A673 (cell line): ENCODE measurements at regions not wholly inside any gene's neighbourhood (a gene's known extent, or its start where the extent isn't known, plus 50 kb on each side); places are given as distances from the start of the nearest gene placed in this dataset.

Experiments
- BruUV-seq: library from RNA; stranded (reverse); fragments of 400-500 nt; replicated peaks from 2 replicates; lab custom pipeline; 2021; lab: Mats Ljungman, UMichigan
- CTCF ChIA-PET: fragments of 300-600 bp; sonication (Branson Sonifier 250); formaldehyde crosslinking; loops from one replicate; lab custom pipeline; 2022; ENCODE audit warnings: antibody characterized with exemption; lab: Charles Lee
- POLR2A ChIA-PET: fragments of 300-600 bp; sonication (Branson Sonifier 250); formaldehyde crosslinking; loops from one replicate; lab custom pipeline; 2022; ENCODE audit warnings: antibody characterized with exemption; ENCODE audit not compliant: low non-redundant PET; lab: Charles Lee
- DNase-seq: peaks from one replicate; pipeline ENCODE4 v3.0.0-alpha.2; 2015; ENCODE audit warnings: low spot score
- H3K27ac ChIP-seq: fragments of 200-600 bp; sonication (generic); 2 replicates; pipeline ENCODE4 v1.5.1; 2016; ENCODE audit warnings: mixed run types, low read depth, mild to moderate bottlenecking, mixed read lengths, antibody characterized with exemption, low read length; ENCODE audit not compliant: poor library complexity, severe bottlenecking
- H3K27me3 ChIP-seq: fragments of 200-600 bp; sonication (generic); replicated peaks from 2 replicates; pipeline ENCODE4 v1.6.1; 2017; ENCODE audit warnings: mixed run types, low read depth, mild to moderate bottlenecking, mixed read lengths, antibody characterized with exemption, low read length; ENCODE audit not compliant: insufficient read depth, poor library complexity
- H3K36me3 ChIP-seq: fragments of 200-600 bp; sonication (generic); 2 replicates; pipeline ENCODE4 v1.6.1; 2016; ENCODE audit warnings: mixed run types, mild to moderate bottlenecking, mixed read lengths, antibody characterized with exemption, low read length; ENCODE audit not compliant: insufficient read depth, poor library complexity, severe bottlenecking
- H3K4me1 ChIP-seq: fragments of 200-600 bp; sonication (generic); 2 replicates; pipeline ENCODE4 v1.6.1; 2017; ENCODE audit warnings: mixed run types, mild to moderate bottlenecking, mixed read lengths, antibody characterized with exemption, low read length; ENCODE audit not compliant: insufficient read depth, poor library complexity, severe bottlenecking
- H3K4me3 ChIP-seq: fragments of 200-600 bp; sonication (generic); 2 replicates; pipeline ENCODE4 v1.5.1; 2016; ENCODE audit warnings: low read depth, mixed run types, mild to moderate bottlenecking, mixed read lengths, low read length; ENCODE audit not compliant: poor library complexity, severe bottlenecking
- H3K9me3 ChIP-seq: fragments of 200-600 bp; sonication (generic); 2 replicates; pipeline ENCODE4 v1.6.1; 2016; ENCODE audit warnings: mixed run types, low read depth, mild to moderate bottlenecking, mixed read lengths, antibody characterized with exemption, low read length; ENCODE audit not compliant: poor library complexity, severe bottlenecking
- EZH2 ChIP-seq: fragments of 200-600 bp; sonication (generic); IDR thresholded peaks from 2 replicates; pipeline ENCODE4 v1.6.1; 2017; ENCODE audit warnings: borderline replicate concordance, low read depth, mild to moderate bottlenecking, mixed read lengths, antibody characterized with exemption, low read length; ENCODE audit not compliant: poor library complexity, severe bottlenecking
- intact Hi-C: fragments of 100-400 bp; cut with micrococcal nuclease; formaldehyde crosslinking; loops from one replicate; pipeline ENCODE4 v1.10.0; 2022; ENCODE audit not compliant: unreplicated experiment
- TF ChIP-seq, protein P1 (sequence below): fragments of 300-800, 200-600 bp; sonication (generic); conservative IDR thresholded peaks from 2 replicates; pipeline ENCODE4 v1.5.1; 2017; ENCODE audit warnings: low read depth, mild to moderate bottlenecking, antibody characterized with exemption, low read length, moderate library complexity, mixed read lengths

DNA sequence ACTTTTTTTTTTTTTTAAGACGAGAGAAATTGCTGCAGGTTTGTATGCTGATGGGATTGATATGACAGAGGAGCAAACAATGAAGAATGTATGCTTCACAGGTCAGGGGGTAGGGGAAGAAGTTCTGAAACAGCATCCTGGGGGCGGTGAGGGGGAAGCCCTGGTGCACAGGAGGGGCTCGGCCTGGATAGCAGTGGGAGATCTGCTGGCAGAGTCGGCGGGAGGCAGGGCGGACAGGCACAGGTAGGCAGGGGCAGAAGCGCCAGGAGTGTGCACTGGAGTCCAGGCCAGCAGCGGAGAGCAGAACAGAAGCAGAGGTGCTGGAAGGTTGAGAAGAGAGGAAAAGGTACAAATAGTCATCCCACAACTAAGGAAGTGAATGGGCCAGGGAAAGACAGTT, 175.4 kb downstream of the SNX10 start:
- TF ChIP-seq, protein P1, sequence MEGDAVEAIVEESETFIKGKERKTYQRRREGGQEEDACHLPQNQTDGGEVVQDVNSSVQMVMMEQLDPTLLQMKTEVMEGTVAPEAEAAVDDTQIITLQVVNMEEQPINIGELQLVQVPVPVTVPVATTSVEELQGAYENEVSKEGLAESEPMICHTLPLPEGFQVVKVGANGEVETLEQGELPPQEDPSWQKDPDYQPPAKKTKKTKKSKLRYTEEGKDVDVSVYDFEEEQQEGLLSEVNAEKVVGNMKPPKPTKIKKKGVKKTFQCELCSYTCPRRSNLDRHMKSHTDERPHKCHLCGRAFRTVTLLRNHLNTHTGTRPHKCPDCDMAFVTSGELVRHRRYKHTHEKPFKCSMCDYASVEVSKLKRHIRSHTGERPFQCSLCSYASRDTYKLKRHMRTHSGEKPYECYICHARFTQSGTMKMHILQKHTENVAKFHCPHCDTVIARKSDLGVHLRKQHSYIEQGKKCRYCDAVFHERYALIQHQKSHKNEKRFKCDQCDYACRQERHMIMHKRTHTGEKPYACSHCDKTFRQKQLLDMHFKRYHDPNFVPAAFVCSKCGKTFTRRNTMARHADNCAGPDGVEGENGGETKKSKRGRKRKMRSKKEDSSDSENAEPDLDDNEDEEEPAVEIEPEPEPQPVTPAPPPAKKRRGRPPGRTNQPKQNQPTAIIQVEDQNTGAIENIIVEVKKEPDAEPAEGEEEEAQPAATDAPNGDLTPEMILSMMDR, result no peak
- CTCF ChIA-PET, result no interaction called here
- Histone ChIP-seq H3K4me1 (no peaks in the 10 kb centered on the region), H3K27me3 (peaks cover 30% of the 10 kb centered on the region), H3K4me3 (no peak overlapping the region), H3K9me3 (no peaks in the 10 kb centered on the region), H3K27ac (no peak overlapping the region), H3K36me3 (no peaks in the 10 kb centered on the region)
- POLR2A ChIA-PET, result no interaction called here
- no peak for DNase-seq
- no TSS peak for BruUV-seq
- intact Hi-C loops, result no loop called here

DNA sequence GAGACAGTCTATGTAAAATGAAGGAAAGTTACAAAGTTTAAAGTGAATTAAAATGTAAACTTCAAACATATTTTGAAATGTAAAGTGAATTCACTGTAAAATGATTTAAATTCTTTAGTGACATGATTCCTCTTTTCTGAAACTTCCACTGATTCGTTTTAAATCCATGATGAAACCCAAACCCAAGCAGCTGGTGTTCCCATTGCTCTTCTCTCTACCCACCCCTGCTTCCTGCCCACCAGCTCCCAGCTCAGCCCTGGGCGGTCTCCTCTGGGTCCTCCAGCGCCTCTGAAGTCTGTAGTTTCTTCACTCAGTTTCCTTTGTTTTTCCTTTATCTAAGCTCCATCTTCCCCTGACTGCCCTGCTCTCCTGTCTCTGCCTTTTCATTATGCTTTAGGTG, 175.9 kb downstream of the SNX10 start:
- POLR2A ChIA-PET, result no interaction called here
- Histone ChIP-seq H3K9me3 (no peaks in the 10 kb centered on the region), H3K4me3 (no peak overlapping the region), H3K27me3 (peaks cover 30% of the 10 kb centered on the region), H3K27ac (no peak overlapping the region), H3K36me3 (no peaks in the 10 kb centered on the region), H3K4me1 (no peaks in the 10 kb centered on the region)
- CTCF ChIA-PET, result no interaction called here
- BruUV-seq, result no TSS peak
- TF ChIP-seq EZH2, result no peak
- TF ChIP-seq, protein P1, result no peak
- intact Hi-C loops, result no loop called here
- DNase-seq, result no peak

DNA sequence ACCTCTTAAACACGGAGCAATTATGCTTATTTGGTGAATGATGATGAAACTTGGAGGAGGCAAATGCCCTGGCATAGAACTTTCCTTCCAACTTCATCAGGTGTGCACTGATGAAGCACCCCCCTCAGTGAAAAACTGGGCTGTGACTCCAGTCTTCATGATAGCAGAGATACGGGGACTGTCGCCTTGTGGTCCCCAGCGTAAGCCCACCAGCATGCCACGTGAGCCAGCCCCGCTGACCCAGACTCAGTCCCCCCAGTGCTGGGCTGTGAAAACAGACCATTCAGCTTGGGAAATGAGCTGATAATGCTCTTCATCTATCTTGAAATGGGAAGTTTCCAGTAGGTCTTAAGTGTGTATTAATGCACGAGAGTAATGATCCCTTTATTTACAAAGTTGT, 177.0 kb downstream of the SNX10 start:
- BruUV-seq, result no TSS peak

More for the DNA sequence above, 177.0 kb downstream of the SNX10 start:
- TF ChIP-seq, protein P1, result no peak
- TF ChIP-seq EZH2, result no peak
- Histone ChIP-seq H3K27me3 (peaks cover 33% of the 10 kb centered on the region), H3K27ac (no peak overlapping the region), H3K9me3 (no peaks in the 10 kb centered on the region), H3K36me3 (no peaks in the 10 kb centered on the region), H3K4me1 (no peaks in the 10 kb centered on the region), H3K4me3 (no peak overlapping the region)
- ChIA-PET CTCF (no interaction called here), POLR2A (no interaction called here)
- intact Hi-C loops, result no loop called here
- no peak for DNase-seq
